HEK293T (cell line): ENCODE measurements at regions not wholly inside any gene's neighbourhood (a gene's known extent, or its start where the extent isn't known, plus 50 kb on each side); places are given as distances from the start of the nearest gene placed in this dataset.

Source experiments
- ARNT ChIP-seq: fragments of 450-650 bp; IDR thresholded peaks from 2 replicates; pipeline ENCODE4 v1.6.1; 2017; ENCODE audit warnings: mild to moderate bottlenecking
- BHLHE40 ChIP-seq: fragments of 450-650 bp; IDR thresholded peaks from 2 replicates; pipeline ENCODE4 v1.6.1; 2016; ENCODE audit warnings: mild to moderate bottlenecking, moderate library complexity, borderline replicate concordance
- FOXA1 ChIP-seq: fragments of 450-650 bp; IDR thresholded peaks from 2 replicates; pipeline ENCODE4 v1.6.1; 2016; ENCODE audit warnings: mild to moderate bottlenecking
- PKNOX1 ChIP-seq: fragments of 450-650 bp; IDR thresholded peaks from 2 replicates; pipeline ENCODE4 v1.6.1; 2016
- SP1 ChIP-seq: fragments of 450-650 bp; IDR thresholded peaks from 2 replicates; pipeline ENCODE4 v1.6.1; 2017
- ZNF384 ChIP-seq: fragments of 450-650 bp; IDR thresholded peaks from 2 replicates; pipeline ENCODE4 v1.6.1; 2016

GRCh38 chr9:121598167-121598964 lies 53.1 kb upstream of the DAB2IP start:
- TF ChIP-seq FOXA1 (no peak), SP1 (no peak), BHLHE40 (no peak), ARNT (no peak), ZNF384 (no peak), PKNOX1 (no peak)
